D721Med (cell line): ENCODE measurements at regions not wholly inside any gene's neighbourhood (a gene's known extent, or its start where the extent isn't known, plus 50 kb on each side); places are given as distances from the start of the nearest gene placed in this dataset.

Experiments
- DNase-seq: peaks from one replicate; pipeline ENCODE4 v3.0.0; 2011; ENCODE audit warnings: low spot score; ENCODE audit not compliant: insufficient read length
- FAIRE-seq: peaks from 2 replicates; lab custom pipeline; 2011; peaks lifted over from hg19 to GRCh38; lab: Jason Lieb, UNC
- TF ChIP-seq, protein P1 (sequence below): IDR thresholded peaks from 2 replicates; pipeline ENCODE4 v1.5.1; 2012; ENCODE audit warnings: mild to moderate bottlenecking, control low read depth; ENCODE audit not compliant: insufficient read depth; ENCODE audit errors: missing control alignments

DNA sequence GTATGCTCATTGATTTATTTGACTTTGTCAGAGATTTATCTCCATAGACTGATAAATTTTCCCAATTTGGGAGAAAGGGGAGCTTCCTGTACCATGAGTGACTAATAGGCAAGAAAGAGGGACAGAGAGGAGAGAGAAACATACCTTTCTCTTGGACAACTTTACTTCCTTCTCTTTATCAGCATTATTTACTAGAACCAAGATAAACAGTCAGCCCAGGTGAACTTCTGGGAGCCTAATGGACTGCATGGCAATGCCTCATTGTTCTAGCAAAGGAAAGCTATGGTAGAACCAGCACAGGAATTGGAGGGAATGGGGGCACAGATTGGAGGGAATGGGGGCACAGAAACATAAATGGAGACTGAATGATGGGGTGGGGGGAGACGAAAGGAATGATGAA is 63.4 kb upstream of the STXBP6 start:
- no peak for FAIRE-seq
- DNase-seq = no peak

DNA sequence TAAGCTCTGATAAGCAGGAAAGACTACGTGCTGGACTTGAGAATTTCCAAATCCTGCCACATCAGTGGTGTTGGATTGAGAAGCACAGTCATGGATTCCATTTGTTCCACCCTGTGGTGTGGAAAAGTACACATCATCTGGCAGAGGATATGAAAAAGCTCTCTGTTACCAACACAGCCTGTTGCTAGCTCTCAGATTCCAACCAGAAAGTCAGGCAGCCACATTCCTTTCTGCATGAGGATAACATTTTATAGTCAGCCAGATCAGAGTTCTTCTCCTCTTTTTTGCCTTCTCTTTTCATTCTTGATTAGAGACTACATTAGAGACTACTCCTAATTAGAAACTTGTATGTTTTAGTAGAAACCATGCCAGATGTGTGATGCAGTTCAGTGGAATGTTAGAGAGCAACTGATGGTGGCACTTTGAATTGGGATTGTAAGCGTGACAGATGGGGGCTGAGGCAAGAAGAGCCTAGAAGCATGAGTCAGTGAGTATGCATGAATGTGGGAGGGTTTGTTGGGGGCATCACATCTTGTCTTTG is 61.2 kb upstream of the STXBP6 start:
- no peak for FAIRE-seq

More for the DNA sequence above, 63.4 kb upstream of the STXBP6 start:
- TF ChIP-seq, protein P1, sequence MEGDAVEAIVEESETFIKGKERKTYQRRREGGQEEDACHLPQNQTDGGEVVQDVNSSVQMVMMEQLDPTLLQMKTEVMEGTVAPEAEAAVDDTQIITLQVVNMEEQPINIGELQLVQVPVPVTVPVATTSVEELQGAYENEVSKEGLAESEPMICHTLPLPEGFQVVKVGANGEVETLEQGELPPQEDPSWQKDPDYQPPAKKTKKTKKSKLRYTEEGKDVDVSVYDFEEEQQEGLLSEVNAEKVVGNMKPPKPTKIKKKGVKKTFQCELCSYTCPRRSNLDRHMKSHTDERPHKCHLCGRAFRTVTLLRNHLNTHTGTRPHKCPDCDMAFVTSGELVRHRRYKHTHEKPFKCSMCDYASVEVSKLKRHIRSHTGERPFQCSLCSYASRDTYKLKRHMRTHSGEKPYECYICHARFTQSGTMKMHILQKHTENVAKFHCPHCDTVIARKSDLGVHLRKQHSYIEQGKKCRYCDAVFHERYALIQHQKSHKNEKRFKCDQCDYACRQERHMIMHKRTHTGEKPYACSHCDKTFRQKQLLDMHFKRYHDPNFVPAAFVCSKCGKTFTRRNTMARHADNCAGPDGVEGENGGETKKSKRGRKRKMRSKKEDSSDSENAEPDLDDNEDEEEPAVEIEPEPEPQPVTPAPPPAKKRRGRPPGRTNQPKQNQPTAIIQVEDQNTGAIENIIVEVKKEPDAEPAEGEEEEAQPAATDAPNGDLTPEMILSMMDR = no peak

GRCh38 chr14:25110106-25110505 is 60.2 kb upstream of the STXBP6 start:
- DNase-seq (no peak), FAIRE-seq (no peak)
- TF ChIP-seq, protein P1 = no peak

More for the DNA sequence above, 61.2 kb upstream of the STXBP6 start:
- no peak for DNase-seq
- TF ChIP-seq, protein P1 = no peak

GRCh38 chr14:25108959-25109358 is 59.0 kb upstream of the STXBP6 start:
- no peak for DNase-seq
- FAIRE-seq = no peak
- TF ChIP-seq, protein P1 = no peak

GRCh38 chr14:25108291-25108690 is 58.3 kb upstream of the STXBP6 start:
- DNase-seq = no peak
- TF ChIP-seq, protein P1 = no peak
- FAIRE-seq = no peak

DNA sequence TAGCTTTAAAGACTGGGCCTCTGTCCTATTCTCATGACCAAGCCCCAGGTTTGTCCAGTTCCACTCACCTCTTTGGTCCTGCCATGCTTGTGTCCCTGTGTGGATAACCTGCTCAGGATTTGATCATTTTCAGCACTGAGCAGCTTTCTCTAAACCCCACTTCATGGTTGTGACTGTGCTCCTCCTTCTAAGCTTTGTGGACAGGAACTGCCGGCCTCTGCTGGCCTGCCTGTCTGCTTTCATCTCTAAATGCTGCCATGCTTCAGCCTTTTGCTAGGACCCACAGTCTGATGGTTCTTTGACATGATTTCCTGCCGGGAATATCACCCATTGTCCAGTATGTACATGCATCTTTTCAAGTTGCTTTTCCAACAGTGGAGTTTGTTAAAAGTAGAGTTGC is 53.9 kb upstream of the STXBP6 start:
- FAIRE-seq = no peak

GRCh38 chr14:25103271-25103670 is 53.3 kb upstream of the STXBP6 start:
- TF ChIP-seq, protein P1 = no peak
- FAIRE-seq = no peak
- no peak for DNase-seq

More for the DNA sequence above, 53.9 kb upstream of the STXBP6 start:
- no peak for DNase-seq
- TF ChIP-seq, protein P1 = no peak
